Neural progenitor cell (in vitro differentiated cells): ENCODE measurements at regions not wholly inside any gene's neighbourhood (a gene's known extent, or its start where the extent isn't known, plus 50 kb on each side); places are given as distances from the start of the nearest gene placed in this dataset.
"Not testable (repeated sequence)": the region's sequence is repeated elsewhere in the genome, so short reads cannot be mapped to it uniquely, and the experiment has no call there.

Experiments used
- DNase-seq: peaks from one replicate; pipeline ENCODE4 v3.0.0-alpha.2; 2016; ENCODE audit warnings: low spot score
- H2AFZ ChIP-seq: fragments of 200-600 bp; sonication (generic); replicated peaks from 2 replicates; pipeline ENCODE4 v1.6.1; 2016; ENCODE audit warnings: antibody characterized with exemption
- H3F3A ChIP-seq: fragments of 200-600 bp; sonication (generic); 2 replicates; pipeline ENCODE4 v1.6.1; 2016; ENCODE audit warnings: antibody characterized with exemption, low read depth
- H3K27ac ChIP-seq: fragments of 200-600 bp; sonication (generic); 2 replicates; pipeline ENCODE4 v1.5.1; 2016; ENCODE audit warnings: mild to moderate bottlenecking
- H3K27me3 ChIP-seq: fragments of 200-600 bp; sonication (generic); 2 replicates; pipeline ENCODE4 v1.6.1; 2016; ENCODE audit warnings: mild to moderate bottlenecking, moderate library complexity
- H3K36me3 ChIP-seq: fragments of 200-600 bp; sonication (generic); 2 replicates; pipeline ENCODE4 v1.5.1; 2016
- H3K4me1 ChIP-seq: fragments of 200-600 bp; sonication (generic); 2 replicates; pipeline ENCODE4 v1.6.1; 2016; ENCODE audit warnings: mixed run types
- H3K4me2 ChIP-seq: fragments of 200-600 bp; sonication (generic); 2 replicates; pipeline ENCODE4 v1.6.1; 2016
- H3K4me3 ChIP-seq: fragments of 200-600 bp; sonication (generic); 2 replicates; pipeline ENCODE4 v1.5.1; 2016
- H3K79me2 ChIP-seq: fragments of 200-600 bp; sonication (generic); 2 replicates; pipeline ENCODE4 v1.6.1; 2016; ENCODE audit warnings: low read depth
- H3K9ac ChIP-seq: fragments of 200-600 bp; sonication (generic); 2 replicates; pipeline ENCODE4 v1.6.1; 2016
- H3K9me3 ChIP-seq: fragments of 200-600 bp; sonication (generic); 2 replicates; pipeline ENCODE4 v1.5.1; 2016; ENCODE audit warnings: low read depth
- H4K20me1 ChIP-seq: fragments of 200-600 bp; sonication (generic); 2 replicates; pipeline ENCODE4 v1.6.1; 2016; ENCODE audit warnings: low read depth
- H3K27ac Mint-ChIP-seq: 3 replicates; pipeline ENCODE4 v1.8.0; 2021; ENCODE audit warnings: mixed read lengths
- H3K27me3 Mint-ChIP-seq: 2 replicates; pipeline ENCODE4 v1.8.0; 2022; ENCODE audit warnings: low read depth, mild to moderate bottlenecking, inconsistent platforms, moderate library complexity, mixed read lengths; ENCODE audit not compliant: insufficient read depth
- H3K36me3 Mint-ChIP-seq: 3 replicates; pipeline ENCODE4 v1.8.0; 2021; ENCODE audit warnings: mixed read lengths
- H3K4me1 Mint-ChIP-seq: 3 replicates; pipeline ENCODE4 v1.8.0; 2021; ENCODE audit warnings: mixed read lengths
- H3K4me3 Mint-ChIP-seq: 3 replicates; pipeline ENCODE4 v1.8.0; 2021; ENCODE audit warnings: mild to moderate bottlenecking, moderate library complexity, mixed read lengths
- H3K9me3 Mint-ChIP-seq: 3 replicates; pipeline ENCODE4 v1.8.0; 2020; ENCODE audit warnings: mixed read lengths
- CTCF ChIP-seq: fragments of 200-600 bp; sonication (generic); IDR thresholded peaks from 2 replicates; pipeline ENCODE4 v1.5.1; 2017; ENCODE audit warnings: antibody characterized with exemption, mild to moderate bottlenecking
- EZH2 ChIP-seq: fragments of 200-600 bp; sonication (generic); IDR thresholded peaks from 2 replicates; pipeline ENCODE4 v1.6.1; 2017; ENCODE audit warnings: antibody characterized with exemption, mild to moderate bottlenecking, moderate library complexity
- EZH2phosphoT487 ChIP-seq: fragments of 200-600 bp; sonication (generic); IDR thresholded peaks from 2 replicates; pipeline ENCODE4 v1.6.1; 2017; ENCODE audit warnings: antibody characterized with exemption

DNA sequence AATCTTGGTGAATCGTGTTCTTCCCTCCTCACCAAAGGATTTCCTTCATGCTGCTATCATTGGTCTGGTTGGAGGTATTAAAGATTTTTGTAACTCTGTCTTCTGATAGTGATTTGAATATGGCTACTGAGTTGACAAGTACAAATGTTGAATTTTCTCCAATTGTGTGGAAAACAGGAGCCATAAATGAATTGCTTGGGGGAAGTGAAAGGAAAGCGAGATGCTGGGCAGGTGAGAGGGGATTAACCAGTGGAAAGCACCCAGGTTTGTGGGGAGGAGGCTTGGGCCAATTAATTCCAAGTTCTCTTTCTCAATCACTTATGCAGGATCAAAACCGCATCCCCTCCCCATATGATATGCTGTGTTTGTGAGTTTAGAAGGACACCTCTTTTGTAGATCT is 372.5 kb downstream of the IL20RB start:
- Histone ChIP-seq H3K27ac (no peak overlapping the region), H3K79me2 (no peaks in the 10 kb centered on the region), H3K4me1 (peaks cover 15% of the 10 kb centered on the region), H3K36me3 (no peaks in the 10 kb centered on the region), H3K4me2 (no peak overlapping the region), H2AFZ (no peak overlapping the region), H3K9ac (no peak overlapping the region), H3K4me3 (no peak overlapping the region), H3K27me3 (no peaks in the 10 kb centered on the region), H4K20me1 (no peaks in the 10 kb centered on the region), H3F3A (no peaks in the 10 kb centered on the region), H3K9me3 (no peaks in the 10 kb centered on the region)
- no peak overlapping the region for H3K4me3 Mint-ChIP-seq
- no peak overlapping the region for H3K27ac Mint-ChIP-seq
- no peaks in the 10 kb centered on the region for H3K9me3 Mint-ChIP-seq
- H3K36me3 Mint-ChIP-seq, result no peaks in the 10 kb centered on the region
- TF ChIP-seq CTCF, result no peak
- TF ChIP-seq EZH2phosphoT487, result no peak
- no peak for TF ChIP-seq EZH2
- H3K27me3 Mint-ChIP-seq, result peaks cover 2% of the 10 kb centered on the region
- H3K4me1 Mint-ChIP-seq, result no peaks in the 10 kb centered on the region
- no peak for DNase-seq

- no peaks in the 10 kb centered on the region for H3K9me3 Mint-ChIP-seq
- Histone ChIP-seq H3K4me2 (no peak overlapping the region), H3K27ac (no peak overlapping the region), H3K9me3 (no peaks in the 10 kb centered on the region), H3K4me1 (peaks cover 15% of the 10 kb centered on the region), H3K9ac (no peak overlapping the region), H3F3A (no peaks in the 10 kb centered on the region), H3K79me2 (no peaks in the 10 kb centered on the region), H3K4me3 (no peak overlapping the region), H3K36me3 (no peaks in the 10 kb centered on the region), H3K27me3 (no peaks in the 10 kb centered on the region), H2AFZ (no peak overlapping the region), H4K20me1 (no peaks in the 10 kb centered on the region)
- peaks cover 2% of the 10 kb centered on the region for H3K27me3 Mint-ChIP-seq
- no peaks in the 10 kb centered on the region for H3K36me3 Mint-ChIP-seq
- no peaks in the 10 kb centered on the region for H3K4me1 Mint-ChIP-seq
- H3K4me3 Mint-ChIP-seq, result no peak overlapping the region
- H3K27ac Mint-ChIP-seq, result no peak overlapping the region
- DNase-seq, result no peak
- TF ChIP-seq CTCF (no peak), EZH2 (no peak), EZH2phosphoT487 (no peak)
These were observed 374.5 kb downstream of the IL20RB start for GRCh38 chr3:137332297-137332696.

DNA sequence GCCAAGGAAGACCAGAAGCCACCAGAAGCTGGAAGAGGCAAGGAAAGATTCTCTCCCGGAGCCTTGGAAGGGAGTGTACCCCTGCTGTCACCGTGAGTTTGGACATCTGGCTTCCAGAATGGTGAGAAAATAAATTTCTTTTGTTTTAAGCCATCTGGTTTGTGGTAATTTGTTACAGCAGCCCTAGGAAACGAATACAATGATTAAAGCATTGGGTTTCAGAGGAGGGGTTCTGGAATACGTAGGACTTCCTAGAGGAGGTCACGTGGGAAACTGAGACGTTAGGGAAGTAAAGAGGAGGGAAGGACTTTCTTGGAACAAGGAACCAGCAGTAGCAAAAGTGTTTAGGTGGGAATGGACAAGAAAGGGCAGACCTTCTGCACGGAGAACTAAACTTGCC is 377.7 kb downstream of the IL20RB start:
- Histone ChIP-seq H3F3A (no peaks in the 10 kb centered on the region), H3K9me3 (no peaks in the 10 kb centered on the region), H3K4me1 (no peaks in the 10 kb centered on the region), H3K27me3 (no peaks in the 10 kb centered on the region), H3K79me2 (no peaks in the 10 kb centered on the region), H3K4me3 (no peak overlapping the region), H3K36me3 (no peaks in the 10 kb centered on the region), H4K20me1 (no peaks in the 10 kb centered on the region), H3K27ac (no peak overlapping the region), H2AFZ (peak overlapping the region; percentile 50), H3K4me2 (no peak overlapping the region), H3K9ac (no peak overlapping the region)
- Mint-ChIP-seq H3K9me3 (peaks cover 12% of the 10 kb centered on the region), H3K27ac (no peak overlapping the region), H3K27me3 (peaks cover 5% of the 10 kb centered on the region), H3K4me1 (no peaks in the 10 kb centered on the region), H3K4me3 (no peak overlapping the region), H3K36me3 (peaks cover 2% of the 10 kb centered on the region)
- no peak for DNase-seq
- TF ChIP-seq CTCF, result no peak
- no peak for TF ChIP-seq EZH2phosphoT487
- no peak for TF ChIP-seq EZH2

- H3K4me3 Mint-ChIP-seq, H3K9ac ChIP-seq, H3F3A ChIP-seq, H3K27me3 ChIP-seq, H3K4me1 ChIP-seq, DNase-seq, H3K79me2 ChIP-seq, H3K4me1 Mint-ChIP-seq, H3K27ac Mint-ChIP-seq, H3K27me3 Mint-ChIP-seq, H3K4me3 ChIP-seq, H3K27ac ChIP-seq, H3K36me3 Mint-ChIP-seq, H4K20me1 ChIP-seq, H2AFZ ChIP-seq, H3K36me3 ChIP-seq, H3K9me3 ChIP-seq, H3K4me2 ChIP-seq: not testable (repeated sequence)
- peaks cover 13% of the 10 kb centered on the region for H3K9me3 Mint-ChIP-seq
These were observed 380.6 kb downstream of the IL20RB start for GRCh38 chr3:137338400-137338799.
